Subcutaneous abdominal adipose tissue (tissue), 5 donors: ENCODE measurements at regions not wholly inside any gene's neighbourhood (a gene's known extent, or its start where the extent isn't known, plus 50 kb on each side); places are given as distances from the start of the nearest gene placed in this dataset.

Experiments
- H3K27ac ChIP-seq: one replicate; pipeline ENCODE4 v1.7.0; 2013; ENCODE audit warnings: low read depth, mild to moderate bottlenecking, inconsistent platforms, low read length, moderate library complexity
- H3K27me3 ChIP-seq, 5 donors: one replicate each; pipeline ENCODE4 v1.7.0; 2013; ENCODE audit warnings: low read length in 5 of 5, inconsistent platforms in 1 of 5; ENCODE audit not compliant: control insufficient read depth in 5 of 5, insufficient read depth in 4 of 5
- H3K36me3 ChIP-seq, 5 donors: one replicate each; pipeline ENCODE4 v1.7.0; 2013; ENCODE audit warnings: low read length in 5 of 5; ENCODE audit not compliant: control insufficient read depth in 5 of 5, insufficient read depth in 5 of 5
- H3K4me1 ChIP-seq, 5 donors: one replicate each; pipeline ENCODE4 v1.7.0; 2013; ENCODE audit warnings: low read length in 5 of 5, mild to moderate bottlenecking in 3 of 5, moderate library complexity in 1 of 5; ENCODE audit not compliant: control insufficient read depth in 5 of 5, insufficient read depth in 5 of 5
- H3K4me3 ChIP-seq, 5 donors: one replicate each; pipeline ENCODE4 v1.7.0; 2013; ENCODE audit warnings: low read length in 5 of 5, low read depth in 1 of 5
- H3K9ac ChIP-seq, 5 donors: one replicate each; pipeline ENCODE4 v1.7.0; 2013; ENCODE audit warnings: low read length in 5 of 5, mild to moderate bottlenecking in 4 of 5, moderate library complexity in 3 of 5
- H3K9me3 ChIP-seq, 5 donors: one replicate each; pipeline ENCODE4 v1.7.0; 2013; ENCODE audit warnings: low read length in 5 of 5; ENCODE audit not compliant: control insufficient read depth in 5 of 5
- donor health status: healthy.
- donor health status: healthy.
- donor health status: healthy.
- donor health status: healthy.
- donor health status: healthy.

- H3K4me3 ChIP-seq: no peak overlapping the region
- H3K9me3 ChIP-seq: no peaks in the 10 kb centered on the region
- no peak overlapping the region for H3K27ac ChIP-seq
- no peak overlapping the region for H3K9ac ChIP-seq
- no peaks in the 10 kb centered on the region for H3K36me3 ChIP-seq
- H3K27me3 ChIP-seq: no peaks in the 10 kb centered on the region
- no peaks in the 10 kb centered on the region for H3K4me1 ChIP-seq
Observed at GRCh38 chr2:180753809-180754761, 226.3 kb upstream of the UBE2E3 start.

- Histone ChIP-seq H3K9ac (no peak overlapping the region), H3K27ac (no peak overlapping the region)
Observed at GRCh38 chr2:180751306-180751920, 229.0 kb upstream of the UBE2E3 start.

GRCh38 chr2:180747728-180748127, 232.7 kb upstream of the UBE2E3 start:
- no peak overlapping the region for H3K9ac ChIP-seq
- H3K4me1 ChIP-seq: no peaks in the 10 kb centered on the region
- H3K4me3 ChIP-seq: no peak overlapping the region
- H3K27ac ChIP-seq: no peak overlapping the region
- no peaks in the 10 kb centered on the region for H3K36me3 ChIP-seq
- no peaks in the 10 kb centered on the region for H3K27me3 ChIP-seq
- no peaks in the 10 kb centered on the region for H3K9me3 ChIP-seq

More at GRCh38 chr2:180751306-180751920, 229.0 kb upstream of the UBE2E3 start:
- Histone ChIP-seq H3K9me3 (no peaks in the 10 kb centered on the region), H3K4me3 (no peak overlapping the region), H3K4me1 (no peaks in the 10 kb centered on the region), H3K36me3 (no peaks in the 10 kb centered on the region), H3K27me3 (no peaks in the 10 kb centered on the region)

DNA sequence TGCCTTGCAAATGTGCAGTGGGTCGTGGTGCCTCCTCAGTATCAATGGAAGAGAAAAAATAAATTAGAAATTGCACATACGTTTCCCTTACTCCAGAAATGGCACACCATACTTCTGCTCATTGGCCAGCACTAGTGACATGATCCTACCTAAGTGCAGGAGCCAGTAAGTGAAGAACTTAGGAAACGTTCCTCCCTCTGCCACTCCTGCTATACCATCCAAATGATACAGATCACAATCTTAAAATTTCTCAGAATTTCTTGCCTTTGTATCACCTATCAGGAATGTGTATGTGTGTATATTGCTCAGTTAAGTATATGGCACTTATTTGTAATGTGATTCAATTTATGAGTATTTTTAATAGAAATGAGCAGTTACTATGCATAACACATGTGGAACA, 237.0 kb upstream of the UBE2E3 start:
- no peak overlapping the region for H3K9ac ChIP-seq
- H3K27me3 ChIP-seq: no peaks in the 10 kb centered on the region
- H3K27ac ChIP-seq: no peak overlapping the region
- H3K4me3 ChIP-seq: no peak overlapping the region
- H3K4me1 ChIP-seq: no peaks in the 10 kb centered on the region
- H3K36me3 ChIP-seq: no peaks in the 10 kb centered on the region
- no peaks in the 10 kb centered on the region for H3K9me3 ChIP-seq

GRCh38 chr2:180742801-180743200, 237.6 kb upstream of the UBE2E3 start:
- Histone ChIP-seq H3K9ac (no peak overlapping the region), H3K27ac (no peak overlapping the region), H3K4me3 (no peak overlapping the region), H3K36me3 (no peaks in the 10 kb centered on the region), H3K4me1 (no peaks in the 10 kb centered on the region), H3K9me3 (no peaks in the 10 kb centered on the region), H3K27me3 (no peaks in the 10 kb centered on the region)

DNA sequence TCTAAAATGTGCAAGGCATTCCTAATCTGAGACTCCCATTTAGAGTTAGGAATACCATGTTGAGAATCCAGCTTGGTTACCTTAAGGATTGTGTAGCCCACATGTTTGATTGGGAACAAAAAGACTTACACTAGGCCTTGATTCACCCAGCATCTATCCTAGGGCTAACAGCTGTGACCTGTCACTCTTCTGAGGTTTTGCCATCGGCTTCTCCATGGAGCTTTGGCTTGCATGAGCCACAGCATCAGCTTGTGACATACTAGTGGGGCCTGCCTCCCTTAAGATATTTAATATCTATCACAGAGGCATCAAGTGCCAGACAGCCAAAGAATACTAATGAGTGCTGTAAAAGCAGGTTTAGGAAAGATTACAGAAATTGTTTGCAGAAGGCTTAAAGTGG, 241.3 kb upstream of the UBE2E3 start:
- Histone ChIP-seq H3K27me3 (no peaks in the 10 kb centered on the region), H3K4me1 (no peaks in the 10 kb centered on the region), H3K4me3 (no peak overlapping the region), H3K27ac (no peak overlapping the region), H3K9ac (no peak overlapping the region), H3K36me3 (no peaks in the 10 kb centered on the region), H3K9me3 (no peaks in the 10 kb centered on the region)

DNA sequence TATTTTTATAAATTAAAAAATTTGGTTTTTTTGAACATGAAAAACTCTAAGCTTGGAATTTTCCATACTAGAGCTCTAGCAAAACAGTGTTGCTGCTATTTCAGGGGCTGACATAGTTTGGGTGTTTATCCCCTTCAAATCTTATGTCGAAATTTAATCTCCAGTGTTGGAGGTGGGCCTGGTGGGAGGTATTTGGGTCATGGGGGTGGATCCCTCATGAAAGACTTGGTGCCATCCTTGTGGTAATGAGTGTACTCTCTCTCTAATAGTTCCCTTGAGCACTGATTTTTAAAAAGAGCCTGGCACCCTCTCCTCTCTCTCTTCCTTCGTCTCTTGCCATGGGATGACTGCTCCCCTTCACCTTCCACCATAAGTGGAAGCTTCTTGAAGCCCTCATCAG, 244.6 kb upstream of the UBE2E3 start:
- Histone ChIP-seq H3K27ac (no peak overlapping the region), H3K9me3 (no peaks in the 10 kb centered on the region), H3K9ac (no peak overlapping the region), H3K4me1 (no peaks in the 10 kb centered on the region), H3K27me3 (no peaks in the 10 kb centered on the region), H3K36me3 (no peaks in the 10 kb centered on the region), H3K4me3 (no peak overlapping the region)

GRCh38 chr2:180734382-180734781, 246.0 kb upstream of the UBE2E3 start:
- Histone ChIP-seq H3K4me1 (no peaks in the 10 kb centered on the region), H3K4me3 (no peak overlapping the region), H3K9ac (no peak overlapping the region), H3K36me3 (no peaks in the 10 kb centered on the region), H3K27me3 (no peaks in the 10 kb centered on the region), H3K27ac (no peak overlapping the region), H3K9me3 (no peaks in the 10 kb centered on the region)

GRCh38 chr2:180733330-180733729, 247.1 kb upstream of the UBE2E3 start:
- Histone ChIP-seq H3K36me3 (no peaks in the 10 kb centered on the region), H3K27ac (no peak overlapping the region), H3K9me3 (no peaks in the 10 kb centered on the region), H3K4me1 (no peaks in the 10 kb centered on the region), H3K9ac (no peak overlapping the region), H3K27me3 (no peaks in the 10 kb centered on the region), H3K4me3 (no peak overlapping the region)

DNA sequence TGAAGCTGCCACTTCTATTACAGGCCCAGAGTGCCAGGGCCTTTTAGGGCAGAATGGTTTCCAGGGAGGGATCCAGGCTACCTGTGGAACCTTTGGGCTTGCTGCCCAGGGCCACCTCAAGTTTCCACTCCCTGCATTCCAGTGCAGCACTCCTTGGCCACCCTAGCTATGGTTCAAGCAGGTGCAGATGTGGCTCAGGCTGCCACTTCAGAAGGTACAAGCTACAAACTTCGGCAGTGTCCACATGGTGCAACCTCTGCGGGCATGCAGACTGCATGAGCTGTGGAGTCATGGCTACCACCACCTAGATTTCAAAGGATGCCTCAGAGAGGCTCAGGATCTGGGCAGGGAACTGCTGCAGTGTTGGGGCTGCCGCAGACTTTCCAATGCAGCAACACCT, 248.1 kb upstream of the UBE2E3 start:
- H3K27me3 ChIP-seq: no peaks in the 10 kb centered on the region
- no peak overlapping the region for H3K4me3 ChIP-seq
- no peaks in the 10 kb centered on the region for H3K9me3 ChIP-seq
- H3K4me1 ChIP-seq: no peaks in the 10 kb centered on the region
- no peaks in the 10 kb centered on the region for H3K36me3 ChIP-seq
- H3K27ac ChIP-seq: no peak overlapping the region
- no peak overlapping the region for H3K9ac ChIP-seq
